Prostate gland (tissue), 2 donors: ENCODE measurements at regions not wholly inside any gene's neighbourhood (a gene's known extent, or its start where the extent isn't known, plus 50 kb on each side); places are given as distances from the start of the nearest gene placed in this dataset.

Source experiments
- DNase-seq: peaks from one replicate; pipeline ENCODE4 v3.0.0-alpha.2; 2019; ENCODE audit warnings: low spot score
- H3K27ac ChIP-seq, 2 donors: fragments of 200-600 bp; sonication (generic); 2 replicates each; pipeline ENCODE4 v1.5.1; 2017 to 2019
- H3K27me3 ChIP-seq: fragments of 200-600 bp; sonication (generic); replicated peaks from 2 replicates; pipeline ENCODE4 v1.5.1; 2019; ENCODE audit not compliant: insufficient read depth
- H3K36me3 ChIP-seq, 2 donors: fragments of 200-600 bp; sonication (generic); 1 replicate in 1 of 2; 2 replicates in 1 of 2; pipeline versions ENCODE4 v1.5.1 to v1.8.1; 2017 to 2019
- H3K4me1 ChIP-seq: fragments of 200-600 bp; sonication (generic); replicated peaks from 2 replicates; pipeline ENCODE4 v1.5.1; 2019
- H3K4me3 ChIP-seq, 2 donors: fragments of 200-600 bp; sonication (generic); 2 replicates each; pipeline ENCODE4 v1.5.1; 2017 to 2019
- H3K9me3 ChIP-seq: fragments of 200-600 bp; sonication (generic); 2 replicates; pipeline ENCODE4 v1.5.1; 2017
- POLR2A ChIP-seq: fragments of 450-650 bp; IDR thresholded peaks from one replicate; pipeline ENCODE4 v1.6.1; 2016; ENCODE audit warnings: antibody characterized with exemption, mild to moderate bottlenecking
- POLR2AphosphoS5 ChIP-seq: sonication (generic); formaldehyde crosslinking; IDR thresholded peaks from one replicate; pipeline ENCODE4 v1.6.1; 2017; ENCODE audit warnings: antibody characterized with exemption
- whole genome bisulfite sequencing: methylation state at CpG from one replicate; pipeline ENCODE4 v1.1.5; 2018; 5-methylcytosine and 5-hydroxymethylcytosine counted together
- intact Hi-C: fragments of 100-400 bp; cut with DNase I; formaldehyde crosslinking; loops from one replicate; pipeline ENCODE4 v1.14.2; 2022
- TF ChIP-seq, protein P1 (sequence below), 4 experiments: fragments of 200-600 bp in 2 of 4; fragments of 450-650 bp in 2 of 4; sonication (generic) in 2 of 4; IDR thresholded peaks; 1 replicate in 3 of 4; 2 replicates in 1 of 4; pipeline ENCODE4 v1.5.1; 2016 to 2019; ENCODE audit warnings: antibody characterized with exemption in 4 of 4, mild to moderate bottlenecking in 2 of 4, moderate library complexity in 2 of 4

GRCh38 chr18:67342159-67342558, 174.4 kb downstream of the DSEL start:
- intact Hi-C loops = no loop called here
- DNase-seq = no peak
- Histone ChIP-seq H3K27me3 (peaks cover 2% of the 10 kb centered on the region), H3K27ac (no peak overlapping the region), H3K36me3 (no peaks in the 10 kb centered on the region), H3K4me1 (no peaks in the 10 kb centered on the region), H3K9me3 (no peaks in the 10 kb centered on the region), H3K4me3 (no peak overlapping the region)
- TF ChIP-seq POLR2A (no peak), POLR2AphosphoS5 (no peak)
- TF ChIP-seq, protein P1, sequence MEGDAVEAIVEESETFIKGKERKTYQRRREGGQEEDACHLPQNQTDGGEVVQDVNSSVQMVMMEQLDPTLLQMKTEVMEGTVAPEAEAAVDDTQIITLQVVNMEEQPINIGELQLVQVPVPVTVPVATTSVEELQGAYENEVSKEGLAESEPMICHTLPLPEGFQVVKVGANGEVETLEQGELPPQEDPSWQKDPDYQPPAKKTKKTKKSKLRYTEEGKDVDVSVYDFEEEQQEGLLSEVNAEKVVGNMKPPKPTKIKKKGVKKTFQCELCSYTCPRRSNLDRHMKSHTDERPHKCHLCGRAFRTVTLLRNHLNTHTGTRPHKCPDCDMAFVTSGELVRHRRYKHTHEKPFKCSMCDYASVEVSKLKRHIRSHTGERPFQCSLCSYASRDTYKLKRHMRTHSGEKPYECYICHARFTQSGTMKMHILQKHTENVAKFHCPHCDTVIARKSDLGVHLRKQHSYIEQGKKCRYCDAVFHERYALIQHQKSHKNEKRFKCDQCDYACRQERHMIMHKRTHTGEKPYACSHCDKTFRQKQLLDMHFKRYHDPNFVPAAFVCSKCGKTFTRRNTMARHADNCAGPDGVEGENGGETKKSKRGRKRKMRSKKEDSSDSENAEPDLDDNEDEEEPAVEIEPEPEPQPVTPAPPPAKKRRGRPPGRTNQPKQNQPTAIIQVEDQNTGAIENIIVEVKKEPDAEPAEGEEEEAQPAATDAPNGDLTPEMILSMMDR (IDR thresholded peaks at IDR 0.05) = no peak
- WGBS = 62% methylated on average over 2 of the region's 2 CpGs

GRCh38 chr18:67337696-67338095, 178.8 kb downstream of the DSEL start:
- TF ChIP-seq POLR2AphosphoS5 (no peak), POLR2A (no peak)
- TF ChIP-seq, protein P1 (IDR thresholded peaks at IDR 0.05) = no peak
- H3K27me3 ChIP-seq = peaks cover 2% of the 10 kb centered on the region
- no peaks in the 10 kb centered on the region for H3K36me3 ChIP-seq
- WGBS = 0% methylated on average over 1 of the region's 1 CpG
- no peak for DNase-seq
- no peaks in the 10 kb centered on the region for H3K4me1 ChIP-seq
- intact Hi-C loops = no loop called here
- H3K27ac ChIP-seq = no peak overlapping the region
- H3K4me3 ChIP-seq = no peak overlapping the region
- H3K9me3 ChIP-seq = no peaks in the 10 kb centered on the region

DNA sequence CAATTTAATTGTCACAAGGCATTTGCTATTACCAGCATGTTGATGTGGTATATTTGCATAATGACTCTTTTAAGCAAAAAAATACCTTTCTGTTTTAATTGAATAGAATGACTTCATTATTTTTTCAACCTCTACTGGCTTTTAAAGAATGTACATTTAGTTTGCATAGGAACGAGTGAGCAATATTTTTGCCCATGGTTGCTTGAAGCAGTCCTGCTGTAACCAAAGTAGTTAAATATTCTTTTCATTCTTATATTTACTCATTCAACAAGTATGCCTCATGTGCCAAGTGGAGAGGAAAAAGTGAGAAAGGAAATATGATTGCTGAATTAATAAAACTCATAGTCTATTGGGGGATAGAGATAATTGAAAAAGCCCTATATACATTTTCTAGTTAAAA, 184.7 kb downstream of the DSEL start:
- H3K27ac ChIP-seq = no peak overlapping the region

GRCh38 chr18:67319109-67319508, 197.4 kb downstream of the DSEL start:
- WGBS = 84% methylated on average over 2 of the region's 2 CpGs
- TF ChIP-seq POLR2A (no peak), POLR2AphosphoS5 (no peak)
- TF ChIP-seq, protein P1 (IDR thresholded peaks at IDR 0.05) = no peak
- intact Hi-C loops = no loop called here
- Histone ChIP-seq H3K4me1 (no peaks in the 10 kb centered on the region), H3K4me3 (no peak overlapping the region), H3K27ac (no peak overlapping the region), H3K27me3 (no peaks in the 10 kb centered on the region), H3K9me3 (no peaks in the 10 kb centered on the region), H3K36me3 (no peaks in the 10 kb centered on the region)
- no peak for DNase-seq

More for the DNA sequence above, 184.7 kb downstream of the DSEL start:
- no peak for DNase-seq
- H3K4me3 ChIP-seq = no peak overlapping the region
- no peaks in the 10 kb centered on the region for H3K36me3 ChIP-seq
- H3K4me1 ChIP-seq = no peaks in the 10 kb centered on the region
- no peaks in the 10 kb centered on the region for H3K27me3 ChIP-seq
- whole genome bisulfite sequencing = 0% methylated on average over 1 of the region's 1 CpG
- TF ChIP-seq POLR2A (no peak), POLR2AphosphoS5 (no peak)
- TF ChIP-seq, protein P1 (IDR thresholded peaks at IDR 0.05) = no peak
- intact Hi-C loops = no loop called here
- no peaks in the 10 kb centered on the region for H3K9me3 ChIP-seq

DNA sequence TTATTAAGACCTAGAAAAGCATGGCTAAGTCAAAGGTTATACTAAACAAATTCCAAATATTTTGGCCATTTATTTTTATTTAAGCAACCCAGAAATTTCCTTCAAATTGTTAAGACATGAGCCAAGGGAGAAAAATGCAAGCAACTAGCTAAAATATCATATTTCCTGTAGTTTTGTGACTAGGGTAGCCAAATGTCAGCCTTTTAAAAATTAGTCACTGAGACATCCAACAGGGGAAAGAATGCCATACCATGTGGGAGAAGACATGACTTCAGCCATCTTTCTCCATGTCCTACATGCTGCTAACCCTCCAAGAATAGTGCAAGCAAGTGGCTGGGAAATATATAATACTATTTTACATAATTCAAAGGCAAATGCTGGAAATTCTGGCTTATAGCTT, 197.9 kb downstream of the DSEL start:
- TF ChIP-seq POLR2A = no peak
- TF ChIP-seq, protein P1 (IDR thresholded peaks at IDR 0.05) = no peak
- no peak for TF ChIP-seq POLR2AphosphoS5
- intact Hi-C loops = no loop called here
- Histone ChIP-seq H3K27ac (no peak overlapping the region), H3K4me1 (no peaks in the 10 kb centered on the region), H3K9me3 (no peaks in the 10 kb centered on the region), H3K36me3 (no peaks in the 10 kb centered on the region), H3K27me3 (no peaks in the 10 kb centered on the region), H3K4me3 (no peak overlapping the region)
- DNase-seq = no peak
